SK-N-SH treated with all-trans-retinoic acid at 6 μM for 48 hours (cell line): ENCODE measurements at regions not wholly inside any gene's neighbourhood (a gene's known extent, or its start where the extent isn't known, plus 50 kb on each side); places are given as distances from the start of the nearest gene placed in this dataset.

Experiments used
- ATAC-seq: fragments of 200-7000 bp; cut with Tn5 transposase; 3 replicates; pipeline ENCODE4 v1.9.1; 2020; ENCODE audit warnings: mild to moderate bottlenecking, moderate library complexity
- ARNTL ChIP-seq: fragments of 450-650 bp; formaldehyde crosslinking; IDR thresholded peaks from 2 replicates; pipeline ENCODE4 v1.5.0; 2020; ENCODE audit warnings: low read depth, mild to moderate bottlenecking, moderate library complexity, borderline replicate concordance
- BACH2 ChIP-seq: fragments of 250-450 bp; sonication (Bioruptor Pico); IDR thresholded peaks from 2 replicates; pipeline ENCODE4 v1.9.0; 2021; ENCODE audit warnings: mild to moderate bottlenecking, borderline replicate concordance
- CSDC2 ChIP-seq: fragments of 250-450 bp; sonication (Bioruptor Pico); IDR thresholded peaks from 2 replicates; pipeline ENCODE4 v1.5.0; 2020; ENCODE audit warnings: mild to moderate bottlenecking, moderate library complexity
- ESRRG ChIP-seq: fragments of 250-450 bp; sonication (Bioruptor Pico); IDR thresholded peaks from 2 replicates; pipeline ENCODE4 v1.6.1; 2021; ENCODE audit warnings: mild to moderate bottlenecking
- GLIS3 ChIP-seq: fragments of 250-450 bp; sonication (Bioruptor Pico); IDR thresholded peaks from 2 replicates; pipeline ENCODE4 v1.5.0; 2020; ENCODE audit warnings: mild to moderate bottlenecking, moderate library complexity
- ISL1 ChIP-seq: fragments of 250-450 bp; sonication (Bioruptor Pico); IDR thresholded peaks from 2 replicates; pipeline ENCODE4 v2.1.2; 2022; ENCODE audit warnings: mild to moderate bottlenecking, moderate library complexity
- OSR1 ChIP-seq: fragments of 250-450 bp; sonication (Bioruptor Pico); IDR thresholded peaks from 2 replicates; pipeline ENCODE4 v1.8.0; 2022; ENCODE audit warnings: moderate library complexity, mild to moderate bottlenecking, inconsistent platforms
- PPARA ChIP-seq: fragments of 250-450 bp; sonication (Bioruptor Pico); IDR thresholded peaks from 2 replicates; pipeline ENCODE4 v1.5.0; 2020; ENCODE audit warnings: mild to moderate bottlenecking, borderline replicate concordance
- RARB ChIP-seq: fragments of 250-450 bp; sonication (Bioruptor Pico); IDR thresholded peaks from 2 replicates; pipeline ENCODE4 v1.8.0; 2021; ENCODE audit warnings: mild to moderate bottlenecking, moderate library complexity
- SNAI2 ChIP-seq: fragments of 250-450 bp; sonication (Bioruptor Pico); IDR thresholded peaks from 2 replicates; pipeline ENCODE4 v1.5.0; 2020; ENCODE audit warnings: mild to moderate bottlenecking, moderate library complexity
- TCF4 ChIP-seq: fragments of 250-450 bp; sonication (Bioruptor Pico); IDR thresholded peaks from 2 replicates; pipeline ENCODE4 v1.8.0; 2021; ENCODE audit warnings: mild to moderate bottlenecking, moderate library complexity, borderline replicate concordance
- TOX ChIP-seq: fragments of 250-450 bp; sonication (Bioruptor Pico); IDR thresholded peaks from 2 replicates; pipeline ENCODE4 v1.8.0; 2021; ENCODE audit warnings: mild to moderate bottlenecking, moderate library complexity, borderline replicate concordance
- ZC3H10 ChIP-seq: fragments of 250-450 bp; sonication (Bioruptor Pico); IDR thresholded peaks from 2 replicates; pipeline ENCODE4 v1.5.1; 2021; ENCODE audit warnings: mild to moderate bottlenecking, moderate library complexity
- ZFP3 ChIP-seq: fragments of 250-450 bp; sonication (Bioruptor Pico); IDR thresholded peaks from 2 replicates; pipeline ENCODE4 v1.5.0; 2020; ENCODE audit warnings: mild to moderate bottlenecking, moderate library complexity
- ZFP30 ChIP-seq: fragments of 450-650 bp; formaldehyde crosslinking; IDR thresholded peaks from 2 replicates; pipeline ENCODE4 v1.5.0; 2022; ENCODE audit warnings: mild to moderate bottlenecking, moderate library complexity
- ZNF565 ChIP-seq: fragments of 450-650 bp; formaldehyde crosslinking; conservative IDR thresholded peaks from 2 replicates; pipeline ENCODE4 v1.5.0; 2020; ENCODE audit warnings: low read depth, mild to moderate bottlenecking, moderate library complexity
- ZNF70 ChIP-seq: fragments of 450-650 bp; formaldehyde crosslinking; IDR thresholded peaks from 2 replicates; pipeline ENCODE4 v1.5.0; 2020; ENCODE audit warnings: mild to moderate bottlenecking, moderate library complexity
- ZNF8 ChIP-seq: fragments of 450-650 bp; formaldehyde crosslinking; IDR thresholded peaks from 2 replicates; pipeline ENCODE4 v1.5.0; 2020; ENCODE audit warnings: mild to moderate bottlenecking, moderate library complexity
- TF ChIP-seq, protein P1 (sequence below): fragments of 250-450 bp; sonication (Bioruptor Pico); IDR thresholded peaks from 2 replicates; pipeline ENCODE4 v1.5.1; 2021; ENCODE audit warnings: mild to moderate bottlenecking, moderate library complexity
- TF ChIP-seq, protein P2 (sequence below): fragments of 250-450 bp; sonication (Bioruptor Pico); IDR thresholded peaks from 2 replicates; pipeline ENCODE4 v1.5.1; 2020; ENCODE audit warnings: low read depth, mild to moderate bottlenecking, moderate library complexity
- TF ChIP-seq, protein P3 (sequence below): fragments of 250-450 bp; sonication (Bioruptor Pico); IDR thresholded peaks from 2 replicates; pipeline ENCODE4 v1.5.0; 2020; ENCODE audit warnings: mild to moderate bottlenecking, moderate library complexity
- TF ChIP-seq, protein P4 (sequence below): fragments of 250-450 bp; sonication (Bioruptor Pico); IDR thresholded peaks from 2 replicates; pipeline ENCODE4 v1.8.0; 2021; ENCODE audit warnings: low read depth, mild to moderate bottlenecking, moderate library complexity, borderline replicate concordance
- TF ChIP-seq, protein P5 (sequence below): fragments of 250-450 bp; sonication (Bioruptor Pico); IDR thresholded peaks from 2 replicates; pipeline ENCODE4 v1.8.0; 2020; ENCODE audit warnings: mild to moderate bottlenecking, moderate library complexity, borderline replicate concordance

DNA sequence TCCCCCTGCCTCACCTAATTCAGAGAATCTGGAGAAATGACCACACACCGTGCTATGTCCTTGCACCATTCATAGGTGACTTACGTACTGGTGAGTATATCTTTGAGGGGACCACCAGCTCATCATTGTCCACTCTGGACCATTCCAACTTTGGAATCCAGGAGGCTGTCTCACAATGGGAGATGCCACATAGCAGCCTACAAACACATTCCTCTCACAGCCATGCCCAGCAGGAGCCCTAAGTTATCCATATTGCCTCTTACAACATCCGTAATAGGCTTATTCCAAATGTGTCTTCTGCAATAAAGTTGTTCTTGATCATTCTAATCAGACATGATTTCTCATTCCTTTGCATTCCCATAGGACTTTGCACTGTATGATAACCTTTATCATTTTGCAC lies 436.7 kb downstream of the EFNB2 start:
- TF ChIP-seq ZNF8 (CRISPR knock-in tag) = no peak
- no peak for TF ChIP-seq GLIS3 (CRISPR knock-in tag)
- TF ChIP-seq, protein P1, sequence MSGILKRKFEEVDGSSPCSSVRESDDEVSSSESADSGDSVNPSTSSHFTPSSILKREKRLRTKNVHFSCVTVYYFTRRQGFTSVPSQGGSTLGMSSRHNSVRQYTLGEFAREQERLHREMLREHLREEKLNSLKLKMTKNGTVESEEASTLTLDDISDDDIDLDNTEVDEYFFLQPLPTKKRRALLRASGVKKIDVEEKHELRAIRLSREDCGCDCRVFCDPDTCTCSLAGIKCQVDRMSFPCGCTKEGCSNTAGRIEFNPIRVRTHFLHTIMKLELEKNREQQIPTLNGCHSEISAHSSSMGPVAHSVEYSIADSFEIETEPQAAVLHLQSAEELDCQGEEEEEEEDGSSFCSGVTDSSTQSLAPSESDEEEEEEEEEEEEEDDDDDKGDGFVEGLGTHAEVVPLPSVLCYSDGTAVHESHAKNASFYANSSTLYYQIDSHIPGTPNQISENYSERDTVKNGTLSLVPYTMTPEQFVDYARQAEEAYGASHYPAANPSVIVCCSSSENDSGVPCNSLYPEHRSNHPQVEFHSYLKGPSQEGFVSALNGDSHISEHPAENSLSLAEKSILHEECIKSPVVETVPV (CRISPR knock-in tag) = no peak
- TF ChIP-seq ZNF70 = no peak
- TF ChIP-seq RARB (CRISPR knock-in tag) = no peak
- ATAC-seq = no peak

DNA sequence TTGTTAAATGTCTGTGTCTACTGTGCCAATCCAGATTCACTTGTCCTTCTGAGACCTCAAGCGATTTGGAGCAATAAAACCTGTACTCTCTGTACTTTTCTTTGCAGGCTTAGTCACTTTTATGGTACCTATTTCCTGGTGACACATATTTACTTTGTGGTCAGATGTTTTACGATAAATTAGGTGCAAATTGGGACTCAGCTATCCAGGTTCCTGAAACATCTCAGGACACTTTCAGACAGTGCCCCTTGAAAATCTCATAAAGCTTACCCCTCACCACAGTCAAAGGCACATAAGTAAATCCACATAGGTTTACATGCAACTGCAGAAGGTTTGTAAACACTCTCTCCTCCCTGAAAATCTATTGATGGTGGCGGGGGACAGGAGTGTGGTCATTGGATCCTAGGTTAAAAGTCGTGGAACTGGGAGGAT lies 438.8 kb downstream of the EFNB2 start:
- TF ChIP-seq, protein P2, sequence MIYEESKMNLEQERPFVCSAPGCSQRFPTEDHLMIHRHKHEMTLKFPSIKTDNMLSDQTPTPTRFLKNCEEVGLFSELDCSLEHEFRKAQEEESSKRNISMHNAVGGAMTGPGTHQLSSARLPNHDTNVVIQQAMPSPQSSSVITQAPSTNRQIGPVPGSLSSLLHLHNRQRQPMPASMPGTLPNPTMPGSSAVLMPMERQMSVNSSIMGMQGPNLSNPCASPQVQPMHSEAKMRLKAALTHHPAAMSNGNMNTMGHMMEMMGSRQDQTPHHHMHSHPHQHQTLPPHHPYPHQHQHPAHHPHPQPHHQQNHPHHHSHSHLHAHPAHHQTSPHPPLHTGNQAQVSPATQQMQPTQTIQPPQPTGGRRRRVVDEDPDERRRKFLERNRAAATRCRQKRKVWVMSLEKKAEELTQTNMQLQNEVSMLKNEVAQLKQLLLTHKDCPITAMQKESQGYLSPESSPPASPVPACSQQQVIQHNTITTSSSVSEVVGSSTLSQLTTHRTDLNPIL = no peak
- TF ChIP-seq CSDC2 (CRISPR knock-in tag) = no peak
- TF ChIP-seq RARB (CRISPR knock-in tag) = no peak
- no peak for TF ChIP-seq PPARA (CRISPR knock-in tag)
- no peak for TF ChIP-seq ZNF565 (CRISPR knock-in tag)
- TF ChIP-seq BACH2 (CRISPR knock-in tag) = no peak
- no peak for TF ChIP-seq ESRRG (CRISPR knock-in tag)
- TF ChIP-seq, protein P3, sequence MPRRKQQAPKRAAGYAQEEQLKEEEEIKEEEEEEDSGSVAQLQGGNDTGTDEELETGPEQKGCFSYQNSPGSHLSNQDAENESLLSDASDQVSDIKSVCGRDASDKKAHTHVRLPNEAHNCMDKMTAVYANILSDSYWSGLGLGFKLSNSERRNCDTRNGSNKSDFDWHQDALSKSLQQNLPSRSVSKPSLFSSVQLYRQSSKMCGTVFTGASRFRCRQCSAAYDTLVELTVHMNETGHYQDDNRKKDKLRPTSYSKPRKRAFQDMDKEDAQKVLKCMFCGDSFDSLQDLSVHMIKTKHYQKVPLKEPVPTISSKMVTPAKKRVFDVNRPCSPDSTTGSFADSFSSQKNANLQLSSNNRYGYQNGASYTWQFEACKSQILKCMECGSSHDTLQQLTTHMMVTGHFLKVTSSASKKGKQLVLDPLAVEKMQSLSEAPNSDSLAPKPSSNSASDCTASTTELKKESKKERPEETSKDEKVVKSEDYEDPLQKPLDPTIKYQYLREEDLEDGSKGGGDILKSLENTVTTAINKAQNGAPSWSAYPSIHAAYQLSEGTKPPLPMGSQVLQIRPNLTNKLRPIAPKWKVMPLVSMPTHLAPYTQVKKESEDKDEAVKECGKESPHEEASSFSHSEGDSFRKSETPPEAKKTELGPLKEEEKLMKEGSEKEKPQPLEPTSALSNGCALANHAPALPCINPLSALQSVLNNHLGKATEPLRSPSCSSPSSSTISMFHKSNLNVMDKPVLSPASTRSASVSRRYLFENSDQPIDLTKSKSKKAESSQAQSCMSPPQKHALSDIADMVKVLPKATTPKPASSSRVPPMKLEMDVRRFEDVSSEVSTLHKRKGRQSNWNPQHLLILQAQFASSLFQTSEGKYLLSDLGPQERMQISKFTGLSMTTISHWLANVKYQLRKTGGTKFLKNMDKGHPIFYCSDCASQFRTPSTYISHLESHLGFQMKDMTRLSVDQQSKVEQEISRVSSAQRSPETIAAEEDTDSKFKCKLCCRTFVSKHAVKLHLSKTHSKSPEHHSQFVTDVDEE (CRISPR knock-in tag) = no peak
- no peak for TF ChIP-seq TCF4
- no peak for TF ChIP-seq ZFP30
- no peak for TF ChIP-seq ZNF8 (CRISPR knock-in tag)
- TF ChIP-seq, protein P4, sequence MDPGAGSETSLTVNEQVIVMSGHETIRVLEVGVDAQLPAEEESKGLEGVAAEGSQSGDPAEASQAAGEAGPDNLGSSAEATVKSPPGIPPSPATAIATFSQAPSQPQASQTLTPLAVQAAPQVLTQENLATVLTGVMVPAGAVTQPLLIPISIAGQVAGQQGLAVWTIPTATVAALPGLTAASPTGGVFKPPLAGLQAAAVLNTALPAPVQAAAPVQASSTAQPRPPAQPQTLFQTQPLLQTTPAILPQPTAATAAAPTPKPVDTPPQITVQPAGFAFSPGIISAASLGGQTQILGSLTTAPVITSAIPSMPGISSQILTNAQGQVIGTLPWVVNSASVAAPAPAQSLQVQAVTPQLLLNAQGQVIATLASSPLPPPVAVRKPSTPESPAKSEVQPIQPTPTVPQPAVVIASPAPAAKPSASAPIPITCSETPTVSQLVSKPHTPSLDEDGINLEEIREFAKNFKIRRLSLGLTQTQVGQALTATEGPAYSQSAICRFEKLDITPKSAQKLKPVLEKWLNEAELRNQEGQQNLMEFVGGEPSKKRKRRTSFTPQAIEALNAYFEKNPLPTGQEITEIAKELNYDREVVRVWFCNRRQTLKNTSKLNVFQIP = no peak
- TF ChIP-seq, protein P1 (CRISPR knock-in tag) = no peak
- no peak for TF ChIP-seq SNAI2 (CRISPR knock-in tag)
- no peak for TF ChIP-seq ZFP3 (CRISPR knock-in tag)
- no peak for TF ChIP-seq ZC3H10 (CRISPR knock-in tag)
- no peak for TF ChIP-seq ZNF70
- TF ChIP-seq, protein P5, sequence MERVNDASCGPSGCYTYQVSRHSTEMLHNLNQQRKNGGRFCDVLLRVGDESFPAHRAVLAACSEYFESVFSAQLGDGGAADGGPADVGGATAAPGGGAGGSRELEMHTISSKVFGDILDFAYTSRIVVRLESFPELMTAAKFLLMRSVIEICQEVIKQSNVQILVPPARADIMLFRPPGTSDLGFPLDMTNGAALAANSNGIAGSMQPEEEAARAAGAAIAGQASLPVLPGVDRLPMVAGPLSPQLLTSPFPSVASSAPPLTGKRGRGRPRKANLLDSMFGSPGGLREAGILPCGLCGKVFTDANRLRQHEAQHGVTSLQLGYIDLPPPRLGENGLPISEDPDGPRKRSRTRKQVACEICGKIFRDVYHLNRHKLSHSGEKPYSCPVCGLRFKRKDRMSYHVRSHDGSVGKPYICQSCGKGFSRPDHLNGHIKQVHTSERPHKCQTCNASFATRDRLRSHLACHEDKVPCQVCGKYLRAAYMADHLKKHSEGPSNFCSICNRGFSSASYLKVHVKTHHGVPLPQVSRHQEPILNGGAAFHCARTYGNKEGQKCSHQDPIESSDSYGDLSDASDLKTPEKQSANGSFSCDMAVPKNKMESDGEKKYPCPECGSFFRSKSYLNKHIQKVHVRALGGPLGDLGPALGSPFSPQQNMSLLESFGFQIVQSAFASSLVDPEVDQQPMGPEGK (CRISPR knock-in tag) = no peak
- ATAC-seq = no peak

DNA sequence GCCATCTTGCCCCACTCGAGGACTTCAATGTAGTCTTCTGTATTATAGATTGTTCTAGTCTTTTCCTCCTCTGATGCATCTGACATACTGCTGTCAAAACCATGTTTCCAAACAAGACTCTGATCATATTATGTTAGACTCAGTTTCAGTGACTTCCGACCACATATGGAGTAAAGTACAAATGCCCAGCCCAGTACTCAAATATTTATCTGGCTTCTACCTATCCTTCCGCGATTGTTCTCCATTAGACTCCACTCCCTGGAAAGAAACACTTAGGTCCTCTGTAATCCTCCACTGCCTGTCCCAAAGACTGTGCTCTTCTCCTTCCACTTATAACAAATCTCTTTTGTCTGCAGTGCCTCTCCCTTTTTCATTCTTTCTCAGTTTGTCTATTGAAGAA lies 439.5 kb downstream of the EFNB2 start:
- ATAC-seq = no peak
- TF ChIP-seq OSR1 = no peak
- TF ChIP-seq ZNF8 (CRISPR knock-in tag) = no peak
- no peak for TF ChIP-seq ZNF565 (CRISPR knock-in tag)
- TF ChIP-seq TOX (CRISPR knock-in tag) = no peak
- TF ChIP-seq ZFP30 = no peak
- no peak for TF ChIP-seq SNAI2 (CRISPR knock-in tag)
- TF ChIP-seq, protein P1 (CRISPR knock-in tag) = no peak
- TF ChIP-seq ISL1 = no peak
- TF ChIP-seq ARNTL = no peak
- TF ChIP-seq CSDC2 (CRISPR knock-in tag) = no peak
- TF ChIP-seq, protein P2 = no peak
- TF ChIP-seq, protein P4 = no peak
- no peak for TF ChIP-seq ZFP3 (CRISPR knock-in tag)
- no peak for TF ChIP-seq BACH2 (CRISPR knock-in tag)
